SK-N-SH treated with all-trans-retinoic acid at 6 μM for 48 hours (cell line): ENCODE measurements at regions not wholly inside any gene's neighbourhood (a gene's known extent, or its start where the extent isn't known, plus 50 kb on each side); places are given as distances from the start of the nearest gene placed in this dataset.

Source experiments
- PATZ1 ChIP-seq: fragments of 250-450 bp; sonication (Bioruptor Pico); IDR thresholded peaks from 2 replicates; pipeline ENCODE4 v1.8.0; 2020; ENCODE audit warnings: mild to moderate bottlenecking, moderate library complexity, borderline replicate concordance
- SNAI2 ChIP-seq: fragments of 250-450 bp; sonication (Bioruptor Pico); IDR thresholded peaks from 2 replicates; pipeline ENCODE4 v1.5.0; 2020; ENCODE audit warnings: mild to moderate bottlenecking, moderate library complexity
- ZFP3 ChIP-seq: fragments of 250-450 bp; sonication (Bioruptor Pico); IDR thresholded peaks from 2 replicates; pipeline ENCODE4 v1.5.0; 2020; ENCODE audit warnings: mild to moderate bottlenecking, moderate library complexity

- TF ChIP-seq SNAI2 (CRISPR knock-in tag) = no peak
- TF ChIP-seq PATZ1 (CRISPR knock-in tag) = no peak
- TF ChIP-seq ZFP3 (CRISPR knock-in tag) = no peak
Observed at GRCh38 chr4:160956875-160957274, 1206.9 kb downstream of the FSTL5 start.
